Mucosa of rectum (tissue), 2 donors: ENCODE measurements at regions not wholly inside any gene's neighbourhood (a gene's known extent, or its start where the extent isn't known, plus 50 kb on each side); places are given as distances from the start of the nearest gene placed in this dataset.
A peak's percentile ranks its signal among the peaks of the same experiment; 100 is the strongest.

Experiments
- H3K27ac ChIP-seq, 2 donors: one replicate each; pipeline ENCODE4 v1.7.0; 2013; ENCODE audit warnings: inconsistent platforms in 2 of 2, low read depth in 2 of 2, low read length in 2 of 2
- H3K27me3 ChIP-seq, 2 donors: one replicate each; pipeline ENCODE4 v1.7.0; 2013; ENCODE audit warnings: low read length in 2 of 2; ENCODE audit not compliant: control insufficient read depth in 2 of 2, insufficient read depth in 2 of 2
- H3K36me3 ChIP-seq, 2 donors: one replicate each; pipeline ENCODE4 v1.7.0; 2013; ENCODE audit warnings: low read length in 2 of 2; ENCODE audit not compliant: control insufficient read depth in 2 of 2, insufficient read depth in 2 of 2
- H3K4me1 ChIP-seq, 2 donors: one replicate each; pipeline ENCODE4 v1.7.0; 2013; ENCODE audit warnings: low read length in 2 of 2, mild to moderate bottlenecking in 1 of 2; ENCODE audit not compliant: control insufficient read depth in 2 of 2, insufficient read depth in 2 of 2
- H3K4me3 ChIP-seq, 2 donors: one replicate each; pipeline ENCODE4 v1.7.0; 2013; ENCODE audit warnings: low read length in 2 of 2
- H3K9ac ChIP-seq, 2 donors: one replicate each; pipeline ENCODE4 v1.7.0; 2013; ENCODE audit warnings: low read length in 2 of 2, low read depth in 1 of 2, mild to moderate bottlenecking in 1 of 2
- H3K9me3 ChIP-seq, 2 donors: one replicate each; pipeline ENCODE4 v1.7.0; 2013; ENCODE audit warnings: low read length in 2 of 2; ENCODE audit not compliant: control insufficient read depth in 2 of 2
- donor health status: healthy.
- donor health status: Normal muscosa, but diverticular disease.

DNA sequence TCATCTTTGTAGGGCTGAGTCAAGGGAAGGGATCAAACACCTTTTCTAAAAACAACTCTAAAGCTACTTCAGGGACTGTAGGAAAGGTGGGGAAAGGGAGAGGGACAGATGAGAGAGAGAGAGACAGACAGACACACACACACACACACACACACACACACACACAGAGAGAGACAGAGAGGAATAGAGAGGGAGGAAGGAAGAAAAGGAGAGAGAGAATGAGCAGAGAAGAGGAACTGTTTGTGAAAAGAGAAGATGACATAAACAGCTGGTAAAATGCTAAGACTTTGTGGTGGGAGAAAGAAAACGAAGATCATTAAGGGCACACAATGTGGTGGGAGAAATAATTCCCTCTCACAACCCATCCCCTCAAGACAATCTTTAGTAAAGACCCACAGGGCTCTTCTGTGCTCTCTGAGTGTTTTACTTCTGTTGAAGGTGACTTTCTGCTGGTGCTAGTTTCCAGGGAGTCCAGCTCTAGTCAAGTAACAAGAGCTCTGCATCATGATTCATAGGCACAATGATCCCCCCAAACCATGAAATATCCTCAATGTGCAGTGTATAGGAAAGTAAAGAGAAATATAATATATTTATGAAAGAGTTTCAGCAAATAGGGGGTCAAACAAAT lies 77.2 kb upstream of the STK17B start:
- H3K4me3 ChIP-seq = no peak overlapping the region
- H3K9me3 ChIP-seq = no peaks in the 10 kb centered on the region
- peaks cover 7 to 15% of the 10 kb centered on the region in 2 donors for H3K4me1 ChIP-seq
- no peaks in the 10 kb centered on the region for H3K36me3 ChIP-seq
- no peak overlapping the region for H3K9ac ChIP-seq
- peak overlapping the region in 1 of 2 donors; percentile 6 for H3K27ac ChIP-seq
- H3K27me3 ChIP-seq = no peaks in the 10 kb centered on the region

DNA sequence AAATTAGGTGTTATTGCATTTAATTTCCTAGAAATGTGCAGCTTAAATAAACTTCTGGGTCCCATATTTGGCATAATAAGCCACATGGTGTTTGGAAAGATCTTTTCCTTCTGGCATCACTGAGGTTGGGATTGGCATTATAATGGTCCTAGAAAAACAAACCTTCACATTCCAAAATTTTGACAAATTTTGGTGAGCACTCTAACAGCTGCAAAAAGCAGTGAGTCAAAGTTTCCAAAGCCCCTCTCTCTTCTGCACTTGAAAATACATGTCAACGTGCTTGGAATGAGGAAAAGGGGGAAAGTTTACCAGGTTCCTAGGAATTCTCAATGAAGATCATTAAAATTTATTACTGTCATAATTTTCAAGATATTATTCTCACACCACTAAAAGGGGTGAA lies 77.8 kb upstream of the STK17B start:
- Histone ChIP-seq H3K9me3 (no peaks in the 10 kb centered on the region), H3K27me3 (no peaks in the 10 kb centered on the region), H3K4me3 (no peak overlapping the region), H3K36me3 (no peaks in the 10 kb centered on the region), H3K4me1 (peaks cover 7 to 15% of the 10 kb centered on the region in 2 donors), H3K9ac (no peak overlapping the region), H3K27ac (no peak overlapping the region)

DNA sequence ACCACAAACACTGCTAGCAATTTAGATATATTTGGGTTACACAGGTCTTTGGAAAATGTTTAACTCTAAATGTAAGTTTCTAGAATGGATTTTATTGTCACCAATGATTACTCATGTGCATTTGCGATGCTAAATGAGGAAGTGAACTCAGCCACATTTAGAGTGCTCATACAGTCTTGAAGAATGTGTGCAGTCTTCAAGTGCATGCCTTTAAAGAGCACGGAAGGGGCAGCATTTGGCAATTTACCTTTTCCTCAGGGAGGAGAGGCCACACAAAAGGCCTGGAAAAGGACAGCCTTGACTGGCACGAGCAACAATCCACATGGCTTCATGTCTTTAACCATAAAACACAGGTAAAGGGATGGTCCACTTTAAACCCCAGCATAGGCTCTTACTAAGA lies 78.5 kb upstream of the STK17B start:
- Histone ChIP-seq H3K27me3 (no peaks in the 10 kb centered on the region), H3K9me3 (no peaks in the 10 kb centered on the region), H3K36me3 (no peaks in the 10 kb centered on the region), H3K9ac (no peak overlapping the region), H3K4me1 (peaks cover 7 to 15% of the 10 kb centered on the region in 2 donors), H3K27ac (peak overlapping the region; percentile 8 to 62), H3K4me3 (peak overlapping the region in 1 of 2 donors; percentile 34)

DNA sequence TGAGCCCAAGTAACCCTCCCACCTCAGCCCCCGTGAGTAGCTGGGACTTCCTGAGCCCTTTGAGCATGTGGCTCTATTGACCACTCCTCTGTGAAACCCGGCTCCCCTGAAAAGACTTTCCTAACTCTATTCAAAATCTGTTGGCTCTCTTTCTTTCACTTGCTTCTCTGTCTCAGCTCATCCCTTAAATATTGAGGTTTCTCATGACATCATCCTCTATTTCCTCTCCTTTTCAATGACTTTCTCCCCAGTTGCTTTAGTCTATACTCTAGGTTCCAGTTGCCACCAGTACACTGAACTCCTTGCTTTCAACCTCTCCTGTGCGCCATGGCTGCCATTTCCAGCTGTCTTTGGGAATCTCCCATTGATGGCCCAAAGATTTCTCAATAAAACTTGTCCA lies 79.8 kb upstream of the STK17B start:
- no peaks in the 10 kb centered on the region for H3K9me3 ChIP-seq
- no peak overlapping the region for H3K4me3 ChIP-seq
- no peaks in the 10 kb centered on the region for H3K36me3 ChIP-seq
- H3K27me3 ChIP-seq = no peaks in the 10 kb centered on the region
- peaks cover 7 to 15% of the 10 kb centered on the region in 2 donors for H3K4me1 ChIP-seq
- H3K27ac ChIP-seq = no peak overlapping the region
- no peak overlapping the region for H3K9ac ChIP-seq

DNA sequence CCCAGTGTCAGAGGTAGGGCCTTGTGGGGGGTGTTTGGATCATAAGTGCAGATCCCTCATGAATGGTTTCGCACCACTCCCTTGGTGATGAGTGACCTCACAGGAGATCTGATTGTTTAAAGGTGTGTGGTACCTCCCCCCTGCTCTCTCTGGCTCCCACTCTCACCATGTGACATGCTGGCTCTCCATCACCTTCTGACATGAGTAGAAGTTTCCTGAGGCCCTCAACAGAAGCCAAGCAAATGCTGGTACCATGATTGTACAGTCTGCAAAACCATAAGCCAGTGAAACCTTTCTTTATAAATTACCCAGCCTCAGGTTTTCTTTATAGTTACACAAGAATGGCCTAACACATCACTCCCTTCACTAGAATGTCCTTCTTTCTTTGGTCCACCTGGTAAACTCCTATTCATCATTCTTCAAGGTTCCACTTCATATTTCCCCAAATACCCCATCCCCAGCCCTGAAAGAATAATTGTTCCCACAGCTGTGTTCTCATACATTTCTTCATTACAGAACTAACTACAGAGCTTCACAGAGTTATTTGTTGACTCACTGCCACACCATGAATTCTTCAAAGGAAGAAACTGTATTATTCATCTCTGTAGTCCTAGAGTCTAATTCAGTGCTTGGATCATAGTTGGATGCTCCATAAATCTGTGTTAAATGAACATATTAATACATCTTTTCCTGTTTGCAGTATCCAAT lies 81.2 kb upstream of the STK17B start:
- H3K9me3 ChIP-seq = no peaks in the 10 kb centered on the region
- no peaks in the 10 kb centered on the region for H3K27me3 ChIP-seq
- H3K4me1 ChIP-seq = peaks cover 7 to 15% of the 10 kb centered on the region in 2 donors
- H3K27ac ChIP-seq = no peak overlapping the region
- H3K9ac ChIP-seq = no peak overlapping the region
- H3K4me3 ChIP-seq = no peak overlapping the region
- no peaks in the 10 kb centered on the region for H3K36me3 ChIP-seq

DNA sequence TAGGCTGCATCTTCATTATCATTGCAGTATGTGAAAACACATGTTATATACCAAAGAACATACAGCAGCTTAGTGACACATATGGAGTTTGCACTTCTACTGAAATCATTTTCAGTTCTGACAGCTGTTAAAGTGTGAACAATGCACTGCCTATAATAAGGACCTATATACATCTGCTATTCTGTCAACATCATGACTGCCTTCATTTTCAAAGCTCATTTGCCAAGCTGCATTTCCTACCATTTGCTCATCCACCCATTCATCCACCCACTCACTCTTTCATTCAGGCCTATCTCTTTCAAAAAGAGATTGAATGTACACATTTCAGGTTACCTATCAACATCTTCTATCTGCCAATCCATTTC lies 81.7 kb upstream of the STK17B start:
- Histone ChIP-seq H3K4me1 (peaks cover 7 to 15% of the 10 kb centered on the region in 2 donors), H3K27ac (no peak overlapping the region), H3K9me3 (no peaks in the 10 kb centered on the region), H3K9ac (no peak overlapping the region), H3K4me3 (no peak overlapping the region), H3K36me3 (no peaks in the 10 kb centered on the region), H3K27me3 (no peaks in the 10 kb centered on the region)

DNA sequence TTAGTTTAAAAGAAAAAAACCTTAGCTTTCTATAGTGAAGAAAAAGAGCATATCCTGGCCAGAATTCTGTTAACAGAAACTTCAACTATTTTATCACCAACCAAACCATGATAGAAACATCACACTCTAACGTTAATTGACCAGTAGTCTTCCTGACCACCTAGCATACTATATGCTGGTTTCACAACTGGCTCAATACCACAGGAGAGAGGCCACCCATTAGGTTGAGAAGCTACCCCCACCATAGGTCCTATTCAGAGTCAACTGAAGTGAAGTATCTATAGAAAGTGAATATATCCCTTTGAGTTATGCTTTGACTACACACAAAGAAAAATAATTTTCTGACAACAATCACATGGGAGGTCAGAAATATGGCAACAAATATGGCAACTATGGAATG lies 85.2 kb upstream of the STK17B start:
- no peaks in the 10 kb centered on the region for H3K9me3 ChIP-seq
- no peaks in the 10 kb centered on the region for H3K4me1 ChIP-seq
- H3K9ac ChIP-seq = no peak overlapping the region

DNA sequence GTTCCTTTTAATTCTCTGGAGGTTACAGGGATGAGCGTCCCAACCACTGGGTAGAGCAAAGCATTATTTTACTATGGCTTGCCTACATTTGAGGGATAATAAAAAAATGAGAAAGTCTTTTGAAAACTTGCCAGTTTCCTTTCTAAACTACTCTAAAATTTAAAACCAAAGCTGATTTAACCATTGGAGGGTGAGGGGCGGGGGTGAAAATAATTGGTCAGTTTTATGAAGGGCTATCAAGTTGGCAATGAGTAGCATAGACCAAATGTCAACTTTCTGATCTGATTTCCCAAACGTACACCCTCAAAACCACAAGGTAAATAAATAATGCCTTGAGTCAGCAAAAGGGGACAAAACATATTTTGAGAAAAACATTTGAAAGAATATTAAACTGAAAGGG lies 85.7 kb upstream of the STK17B start:
- no peaks in the 10 kb centered on the region for H3K9me3 ChIP-seq

More for the DNA sequence above, 85.2 kb upstream of the STK17B start:
- Histone ChIP-seq H3K4me3 (no peak overlapping the region), H3K27me3 (no peaks in the 10 kb centered on the region), H3K27ac (no peak overlapping the region), H3K36me3 (no peaks in the 10 kb centered on the region)

DNA sequence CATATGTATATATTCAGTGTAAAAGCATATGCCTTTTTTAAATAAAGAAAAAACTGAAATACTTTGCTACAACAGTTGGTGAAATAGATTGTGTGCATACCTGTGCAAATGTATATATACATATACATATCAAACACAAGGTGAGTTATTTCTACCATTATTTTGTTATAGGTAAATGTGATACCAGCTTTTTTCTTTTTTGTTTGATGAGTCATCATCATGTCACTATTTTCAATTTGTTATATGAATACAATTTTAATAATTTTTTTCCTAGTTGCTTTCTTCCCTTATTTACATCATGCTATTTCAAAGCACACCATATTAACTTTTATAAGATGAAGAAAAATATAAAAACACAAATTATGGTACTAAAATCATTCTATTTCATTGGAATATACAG lies 87.0 kb upstream of the STK17B start:
- Histone ChIP-seq H3K9ac (no peak overlapping the region), H3K36me3 (no peaks in the 10 kb centered on the region), H3K27me3 (no peaks in the 10 kb centered on the region), H3K9me3 (no peaks in the 10 kb centered on the region), H3K4me1 (peaks cover 0 to 3% of the 10 kb centered on the region in 2 donors), H3K4me3 (no peak overlapping the region), H3K27ac (no peak overlapping the region)

More for the DNA sequence above, 85.7 kb upstream of the STK17B start:
- H3K9ac ChIP-seq = no peak overlapping the region
- H3K4me3 ChIP-seq = no peak overlapping the region
- no peak overlapping the region for H3K27ac ChIP-seq
- no peaks in the 10 kb centered on the region for H3K27me3 ChIP-seq
- no peaks in the 10 kb centered on the region for H3K36me3 ChIP-seq
- no peaks in the 10 kb centered on the region for H3K4me1 ChIP-seq

DNA sequence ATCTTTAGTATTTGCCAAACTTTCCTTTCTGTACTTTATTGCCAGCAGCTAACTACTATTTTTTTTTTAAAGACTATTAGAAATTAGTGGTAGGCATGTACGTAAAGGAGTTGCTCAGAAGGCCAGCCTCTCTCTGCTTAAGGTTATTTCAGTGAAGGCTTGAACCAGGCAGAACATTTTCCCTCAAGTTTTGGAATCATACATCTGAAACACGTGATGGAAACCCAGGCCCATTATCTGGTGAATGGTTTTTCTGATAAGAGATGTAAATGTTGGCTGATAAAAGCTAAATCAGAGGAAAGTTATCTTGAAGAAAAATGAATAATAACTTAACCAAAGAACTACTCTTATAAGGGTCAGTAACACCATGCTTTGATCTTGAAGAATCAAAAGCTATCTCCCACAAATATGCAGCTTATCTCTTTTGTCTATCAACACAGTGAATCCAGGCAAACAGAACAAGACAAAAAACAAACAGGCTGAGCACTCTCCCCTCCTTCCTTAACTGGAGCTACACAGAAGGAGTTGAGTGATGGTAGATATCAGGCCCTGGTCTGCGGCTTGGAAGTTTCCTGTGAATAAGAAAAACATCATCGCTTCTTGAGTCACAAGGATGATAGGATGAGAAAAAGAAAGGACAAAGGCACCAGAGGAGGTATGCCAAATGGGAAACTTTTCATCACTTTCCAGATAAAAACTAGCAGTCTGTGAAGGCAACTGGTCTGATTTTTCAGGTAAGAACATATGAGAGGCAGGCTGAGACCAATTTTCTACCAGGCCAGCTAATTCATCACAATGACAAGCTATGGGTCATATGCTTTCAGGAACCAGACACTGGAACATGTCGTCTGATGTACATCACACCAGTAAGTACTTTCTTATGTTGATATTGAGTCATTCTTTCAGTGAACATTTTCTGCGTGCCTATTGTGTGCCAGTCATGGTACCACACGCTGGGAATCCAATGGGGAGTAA lies 88.4 kb upstream of the STK17B start:
- Histone ChIP-seq H3K36me3 (no peaks in the 10 kb centered on the region), H3K27me3 (no peaks in the 10 kb centered on the region), H3K9me3 (no peaks in the 10 kb centered on the region), H3K27ac (peak overlapping the region; percentile 49 to 59), H3K9ac (no peak overlapping the region), H3K4me1 (peaks cover 0 to 3% of the 10 kb centered on the region in 2 donors), H3K4me3 (peak overlapping the region in 1 of 2 donors; percentile 46)
